NCI-H2196 treated with DMSO at 0.1 percent for 48 hours (cell line): ENCODE measurements at regions not wholly inside any gene's neighbourhood (a gene's known extent, or its start where the extent isn't known, plus 50 kb on each side); places are given as distances from the start of the nearest gene placed in this dataset.
A peak's percentile ranks its signal among the peaks of the same experiment; 100 is the strongest.

ENCODE experiments used
- DNase-seq: peaks from one replicate; lab custom pipeline; 2025; ENCODE audit not compliant: unreplicated experiment; lab: John Stamatoyannopoulos, UW

GRCh38 chr7:32428546-32428945 is 61.6 kb downstream of the LSM5 start:
- no peak for DNase-seq

GRCh38 chr7:32427769-32428291 is 62.4 kb downstream of the LSM5 start:
- DNase-seq = no peak

- no peak for DNase-seq
Observed at GRCh38 chr7:32416846-32417245, 73.3 kb downstream of the LSM5 start.

GRCh38 chr7:32415936-32416335 is 74.2 kb downstream of the LSM5 start:
- DNase-seq = no peak

GRCh38 chr7:32415519-32415918 is 74.7 kb downstream of the LSM5 start:
- no peak for DNase-seq

GRCh38 chr7:32412471-32412870 is 77.7 kb downstream of the LSM5 start:
- DNase-seq = no peak

- DNase-seq = no peak
Observed at GRCh38 chr7:32410545-32410944, 79.6 kb downstream of the LSM5 start.

- DNase-seq = no peak
Observed at GRCh38 chr7:32406386-32406785, 83.8 kb downstream of the LSM5 start.

GRCh38 chr7:32403463-32404229 is 86.5 kb downstream of the LSM5 start:
- DNase-seq = no peak

GRCh38 chr7:32400676-32401075 is 89.5 kb downstream of the LSM5 start:
- DNase-seq = no peak

- no peak for DNase-seq
Observed at GRCh38 chr7:32399311-32399710, 90.9 kb downstream of the LSM5 start.

GRCh38 chr7:32395168-32395567 is 95.0 kb downstream of the LSM5 start:
- DNase-seq = no peak

GRCh38 chr7:32393861-32394260 is 96.3 kb downstream of the LSM5 start:
- DNase-seq = no peak

GRCh38 chr7:32390210-32390609 is 100.0 kb downstream of the LSM5 start:
- no peak for DNase-seq

- no peak for DNase-seq
Observed at GRCh38 chr7:32385316-32385956, 104.7 kb downstream of the LSM5 start.

- DNase-seq = no peak
Observed at GRCh38 chr7:32381024-32381601, 109.1 kb downstream of the LSM5 start.

GRCh38 chr7:32379510-32380112 is 110.6 kb downstream of the LSM5 start:
- DNase-seq = no peak

- no peak for DNase-seq
Observed at GRCh38 chr7:32378988-32379387, 111.2 kb downstream of the LSM5 start.

- DNase-seq = no peak
Observed at GRCh38 chr7:32364581-32364980, 125.6 kb downstream of the LSM5 start.

GRCh38 chr7:32360127-32360526 is 130.1 kb downstream of the LSM5 start:
- no peak for DNase-seq

- peak; percentile 19 for DNase-seq
Observed at GRCh38 chr7:32357535-32358277, 132.5 kb downstream of the LSM5 start.
